Activated CD4-positive, CD25-positive, alpha-beta regulatory T cell treated with anti-CD3 and anti-CD28 coated beads, Interleukin-2, amount 50 U/mL, for 24 hours (primary cell): ENCODE measurements at regions not wholly inside any gene's neighbourhood (a gene's known extent, or its start where the extent isn't known, plus 50 kb on each side); places are given as distances from the start of the nearest gene placed in this dataset.

Experiments
- ATAC-seq, 2 donors: fragments of 150-1000 bp; cut with Tn5 transposase; one replicate each; pipeline ENCODE4 v1.10.0; 2021; ENCODE audit warnings: mild to moderate bottlenecking in 1 of 2, moderate library complexity in 1 of 2

DNA sequence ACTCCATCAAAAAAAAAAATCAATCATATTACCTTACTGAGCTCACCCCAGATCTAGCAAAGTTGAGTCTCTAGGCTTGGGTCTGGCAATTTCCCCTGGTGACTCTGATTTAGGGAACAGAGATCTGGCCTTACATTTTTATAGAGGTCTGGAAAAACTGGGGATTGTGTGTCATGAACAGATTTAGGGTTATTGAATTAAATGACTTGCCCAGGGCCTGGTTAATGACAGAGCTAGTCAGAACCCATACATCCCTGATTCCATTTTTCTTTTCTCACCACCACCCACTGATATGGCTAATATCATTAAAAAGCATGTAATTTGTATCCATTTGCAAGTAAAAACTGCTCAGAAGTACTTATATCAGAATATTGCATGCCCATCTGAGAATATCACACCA lies 163.4 kb upstream of the OGFRL1 start:
- ATAC-seq, result no peak

GRCh38 chr6:71126506-71126905 lies 162.1 kb upstream of the OGFRL1 start:
- no peak for ATAC-seq

DNA sequence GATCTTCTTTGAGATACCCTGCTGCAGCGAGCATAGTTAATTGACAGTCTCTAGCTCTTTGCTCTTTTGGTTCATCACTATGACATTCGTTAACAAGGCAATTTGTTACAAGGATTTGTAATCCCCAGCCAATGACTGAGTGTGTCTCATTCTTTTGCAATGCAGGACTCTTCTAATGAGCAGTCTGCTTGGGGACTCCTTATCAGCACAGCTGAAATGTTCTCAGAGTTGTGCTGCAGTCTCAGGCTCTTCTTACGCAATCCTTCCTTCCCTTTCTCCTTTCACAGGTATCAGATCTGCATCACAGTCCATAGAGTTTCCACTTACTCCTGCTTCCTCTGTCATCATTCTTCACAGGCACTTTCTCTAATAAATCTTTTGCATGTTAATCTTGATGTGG lies 161.2 kb upstream of the OGFRL1 start:
- ATAC-seq, result no peak

GRCh38 chr6:71130277-71130676 lies 158.3 kb upstream of the OGFRL1 start:
- ATAC-seq, result no peak

GRCh38 chr6:71134929-71135642 lies 153.5 kb upstream of the OGFRL1 start:
- ATAC-seq, result no peak

- ATAC-seq, result no peak
Measured at GRCh38 chr6:71137973-71138372, 150.6 kb upstream of the OGFRL1 start.

GRCh38 chr6:71138376-71138775 lies 150.2 kb upstream of the OGFRL1 start:
- no peak for ATAC-seq

DNA sequence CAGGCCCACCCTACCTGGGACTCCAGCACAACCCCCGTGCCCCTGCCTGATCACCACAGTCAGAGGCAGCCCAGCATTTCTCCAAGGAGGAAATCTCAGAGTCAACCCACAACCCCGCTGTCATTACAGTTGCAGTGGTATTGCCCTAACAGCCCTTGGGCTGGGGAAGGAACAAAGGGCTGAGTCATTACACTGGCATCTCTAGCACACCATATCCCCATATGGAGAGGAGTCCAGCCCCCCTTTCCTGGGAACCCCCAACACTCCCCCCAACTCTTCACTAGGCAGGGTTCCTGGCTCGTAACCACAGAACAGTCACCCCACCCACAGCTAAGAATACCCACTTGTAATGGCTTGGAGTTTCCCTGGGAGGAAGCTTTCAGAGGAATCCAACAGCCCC lies 149.4 kb upstream of the OGFRL1 start:
- ATAC-seq, result no peak

- no peak for ATAC-seq
Measured at GRCh38 chr6:71153755-71154325, 134.8 kb upstream of the OGFRL1 start.

DNA sequence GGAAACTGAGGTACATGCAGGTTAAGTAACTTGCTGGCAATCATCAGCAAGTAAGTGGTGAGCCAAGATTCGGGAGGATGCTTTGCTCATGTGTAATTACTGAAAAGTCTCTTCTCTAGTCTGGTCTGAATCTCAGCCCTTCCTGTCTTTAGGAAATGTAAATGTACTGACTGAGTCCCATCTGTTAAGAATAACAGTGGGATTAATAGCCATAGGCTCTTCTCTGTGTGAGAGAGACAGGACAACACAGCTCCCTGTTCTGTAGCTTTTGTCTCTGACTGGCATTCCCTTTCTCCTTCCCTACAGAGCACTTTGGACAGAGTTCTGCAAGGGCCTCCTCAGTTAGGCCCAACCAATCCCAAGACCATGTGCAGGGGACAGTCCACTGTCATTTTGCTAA lies 131.3 kb upstream of the OGFRL1 start:
- no peak for ATAC-seq

DNA sequence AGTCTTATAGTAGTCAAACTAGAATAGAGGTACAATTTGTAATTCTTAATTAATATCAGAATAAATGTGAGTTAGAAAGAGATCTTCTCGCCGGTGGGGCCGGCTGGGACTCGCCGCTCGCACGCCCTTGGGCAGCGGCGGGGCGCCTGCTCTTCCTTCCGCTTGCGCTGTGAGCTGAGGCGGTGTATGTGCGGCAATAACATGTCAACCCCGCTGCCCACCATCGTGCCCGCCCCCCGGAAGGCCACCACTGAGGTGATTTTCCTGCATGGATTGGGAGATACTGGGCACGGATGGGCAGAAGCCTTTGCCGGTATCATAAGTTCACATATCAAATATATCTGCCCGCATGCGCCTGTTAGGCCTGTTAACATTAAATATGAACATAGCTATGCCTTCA lies 123.7 kb upstream of the OGFRL1 start:
- no peak for ATAC-seq

DNA sequence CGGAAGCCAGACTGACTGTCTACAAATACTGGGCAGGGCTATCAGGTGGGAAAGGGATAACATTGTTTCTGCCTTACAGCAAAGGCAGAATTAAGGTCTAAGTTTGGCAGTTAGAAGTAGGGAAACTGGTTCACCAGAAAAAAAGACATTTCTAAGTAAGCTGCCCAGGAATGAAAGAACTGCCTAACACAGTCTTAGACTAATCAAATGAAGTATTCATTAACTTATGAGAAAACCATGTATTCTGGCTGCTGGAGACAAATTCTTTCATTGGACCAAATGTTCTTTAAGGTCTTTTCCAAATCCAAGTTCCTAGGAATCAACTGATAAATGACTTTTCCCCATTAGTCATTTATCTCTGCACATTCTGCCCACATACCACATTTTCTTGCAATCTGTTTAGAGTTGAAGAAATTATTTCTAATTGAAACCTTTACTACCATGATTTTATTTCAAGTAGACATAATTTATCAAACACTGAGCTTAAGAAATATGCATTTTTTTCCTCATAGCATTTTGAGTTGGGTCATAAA lies 120.3 kb upstream of the OGFRL1 start:
- ATAC-seq, result no peak

- ATAC-seq, result no peak
Measured at GRCh38 chr6:71171497-71172070, 117.0 kb upstream of the OGFRL1 start.

DNA sequence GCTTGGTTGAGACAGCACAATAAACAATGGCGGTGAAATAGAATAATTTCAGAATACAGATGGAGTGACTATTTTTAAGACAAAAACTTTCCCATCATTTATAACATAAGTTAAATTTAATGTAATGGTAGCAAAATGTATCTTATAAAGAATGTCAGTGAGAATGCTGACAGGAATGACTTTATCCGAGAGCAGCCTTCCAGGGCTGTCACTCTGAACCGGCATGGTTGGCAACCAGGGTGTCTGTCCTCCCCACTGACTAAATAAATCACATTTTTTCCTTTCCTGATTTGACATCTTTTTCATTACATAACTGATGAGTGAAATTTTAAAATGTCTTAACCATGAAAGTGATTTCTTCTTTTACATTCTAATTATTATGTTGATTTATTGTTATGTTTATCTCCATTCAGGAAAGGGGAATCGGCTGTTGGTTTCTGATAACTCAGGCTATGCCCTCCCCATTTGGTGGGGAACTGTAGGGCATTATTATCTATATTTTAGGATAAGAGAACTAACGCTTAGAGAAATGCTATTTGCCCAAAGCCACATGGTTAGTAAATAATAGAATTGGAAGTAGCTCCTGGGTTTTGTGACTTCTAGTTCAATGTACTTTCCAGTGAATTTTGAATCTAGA lies 109.2 kb upstream of the OGFRL1 start:
- ATAC-seq, result no peak

DNA sequence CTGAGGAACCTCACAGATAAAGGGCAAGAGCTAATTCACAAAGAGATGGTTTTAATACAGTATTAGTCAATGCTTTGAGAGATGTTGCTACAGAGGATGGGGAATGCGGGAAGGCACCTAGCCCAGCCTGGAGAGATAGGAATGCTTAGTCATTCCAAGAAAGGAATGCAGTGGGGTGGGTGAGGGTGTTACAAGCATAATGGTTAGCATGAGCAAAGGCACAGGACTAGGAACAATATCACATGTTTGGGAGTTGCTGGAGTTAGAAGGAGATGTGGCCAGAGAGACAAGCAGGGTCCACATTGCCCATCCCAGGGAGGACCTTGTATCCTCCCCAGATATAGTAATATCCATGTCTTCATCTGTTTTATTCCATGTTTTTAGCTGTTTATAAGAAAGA lies 107.0 kb upstream of the OGFRL1 start:
- no peak for ATAC-seq

DNA sequence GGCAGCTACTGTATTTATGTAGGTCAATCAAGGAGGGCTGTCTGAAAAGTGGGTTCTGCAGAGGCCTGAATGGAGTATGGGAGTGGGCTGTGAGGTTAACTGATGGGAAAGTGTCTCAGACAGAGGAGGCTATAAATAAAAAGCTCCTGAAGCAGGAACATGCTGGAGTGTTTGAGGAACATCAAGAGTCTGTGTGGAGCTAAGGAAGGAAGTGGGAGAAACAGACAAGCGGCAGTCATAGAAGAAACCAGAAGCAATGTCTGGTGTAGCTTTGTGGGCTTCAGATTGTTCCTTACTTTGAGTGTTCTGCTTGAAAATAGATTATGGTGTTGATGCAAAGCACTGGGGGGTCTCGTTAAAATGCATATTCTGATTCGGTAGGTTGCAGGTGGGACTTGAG lies 101.5 kb upstream of the OGFRL1 start:
- ATAC-seq, result no peak

GRCh38 chr6:71190809-71191208 lies 97.8 kb upstream of the OGFRL1 start:
- ATAC-seq, result no peak

DNA sequence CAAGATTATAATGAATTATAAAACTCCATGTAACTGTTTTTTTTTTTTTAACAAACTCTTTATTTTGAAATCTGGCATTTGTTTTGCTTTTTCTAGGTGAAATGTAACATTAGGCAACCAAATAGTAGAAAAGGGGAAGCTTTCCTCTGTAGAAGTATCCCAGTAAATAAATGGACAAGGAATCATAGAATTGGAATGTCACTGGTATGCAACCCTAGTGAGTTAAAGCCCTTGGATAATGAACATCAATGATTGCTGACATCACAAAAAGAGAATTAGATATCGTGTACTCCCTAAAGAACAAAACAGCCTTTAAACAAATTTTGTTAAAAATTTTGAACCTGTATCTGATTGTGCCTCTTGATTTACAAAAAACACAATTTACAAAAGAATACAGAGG lies 93.9 kb upstream of the OGFRL1 start:
- ATAC-seq, result no peak

DNA sequence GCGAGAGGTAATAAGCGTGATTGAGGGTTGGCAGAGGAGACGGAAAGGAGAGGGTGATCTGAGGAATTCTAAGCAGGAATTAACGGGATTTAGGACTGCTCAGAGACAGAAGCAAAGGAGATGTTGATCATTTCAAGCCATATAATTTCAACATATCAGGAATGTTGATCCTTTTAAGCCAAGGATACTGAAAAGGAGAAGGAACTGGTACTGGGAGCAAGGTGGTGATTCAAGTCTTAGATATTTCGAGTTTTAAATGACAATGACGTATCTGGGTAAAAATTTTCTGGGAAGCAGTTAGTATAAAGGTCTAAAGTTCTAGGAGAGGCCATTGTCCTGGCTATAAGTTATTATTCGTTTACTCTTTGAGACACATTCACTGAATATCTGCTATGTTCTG lies 91.3 kb upstream of the OGFRL1 start:
- ATAC-seq, result no peak

DNA sequence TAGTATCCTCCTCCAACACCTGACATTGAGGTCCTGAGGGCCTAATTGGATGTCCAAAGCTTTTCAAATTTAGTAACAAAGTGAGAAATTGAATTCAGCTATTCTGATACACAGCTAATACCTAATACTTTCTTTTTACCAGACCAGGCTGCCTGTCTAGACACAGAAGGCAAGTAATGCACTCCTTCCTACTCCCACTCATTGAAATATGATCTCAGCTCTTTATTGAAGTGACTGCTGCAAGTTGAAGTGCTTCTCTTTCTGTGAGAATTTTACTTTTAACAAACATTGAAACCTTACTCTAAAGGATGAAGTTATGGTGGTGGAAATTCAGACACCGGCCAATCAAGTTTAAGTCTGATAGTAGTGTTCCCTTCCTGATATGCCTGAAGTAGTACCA lies 90.8 kb upstream of the OGFRL1 start:
- no peak for ATAC-seq

- no peak for ATAC-seq
Measured at GRCh38 chr6:71198908-71199307, 89.7 kb upstream of the OGFRL1 start.

DNA sequence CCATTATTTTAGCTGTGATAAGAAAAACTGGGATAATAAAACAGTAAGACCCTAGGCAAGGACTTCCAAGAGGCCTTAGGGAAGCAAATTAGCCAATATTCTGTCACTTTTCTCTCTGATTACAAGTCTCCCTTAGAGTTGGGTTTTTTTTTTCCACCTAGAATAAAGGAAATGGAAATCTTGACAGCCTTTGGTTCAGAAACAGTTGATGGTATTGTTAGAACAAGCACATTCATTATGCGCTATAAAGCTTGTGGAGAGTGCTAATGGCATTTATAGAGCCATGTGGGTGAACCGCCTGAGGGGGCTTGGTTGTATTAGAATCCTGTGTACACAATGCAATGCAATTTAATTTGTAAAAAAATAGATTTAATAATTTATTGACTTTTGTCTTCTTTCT lies 88.9 kb upstream of the OGFRL1 start:
- ATAC-seq, result no peak

GRCh38 chr6:71203206-71203605 lies 85.4 kb upstream of the OGFRL1 start:
- no peak for ATAC-seq

- no peak for ATAC-seq
Measured at GRCh38 chr6:71204741-71205140, 83.9 kb upstream of the OGFRL1 start.
